Epithelial cell of proximal tubule (primary cell): ENCODE measurements at regions not wholly inside any gene's neighbourhood (a gene's known extent, or its start where the extent isn't known, plus 50 kb on each side); places are given as distances from the start of the nearest gene placed in this dataset.

ENCODE experiments used
- DNase-seq: peaks from one replicate; pipeline ENCODE4 v3.0.0-alpha.2; 2011; ENCODE audit warnings: low read depth
- H3K4me3 ChIP-seq: 2 replicates; pipeline ENCODE4 v1.5.1; 2011; ENCODE audit warnings: low read depth, mild to moderate bottlenecking, low read length
- TF ChIP-seq, protein P1 (sequence below): conservative IDR thresholded peaks from 2 replicates; pipeline ENCODE4 v1.5.1; 2012; ENCODE audit warnings: low read depth, mild to moderate bottlenecking, low read length

DNA sequence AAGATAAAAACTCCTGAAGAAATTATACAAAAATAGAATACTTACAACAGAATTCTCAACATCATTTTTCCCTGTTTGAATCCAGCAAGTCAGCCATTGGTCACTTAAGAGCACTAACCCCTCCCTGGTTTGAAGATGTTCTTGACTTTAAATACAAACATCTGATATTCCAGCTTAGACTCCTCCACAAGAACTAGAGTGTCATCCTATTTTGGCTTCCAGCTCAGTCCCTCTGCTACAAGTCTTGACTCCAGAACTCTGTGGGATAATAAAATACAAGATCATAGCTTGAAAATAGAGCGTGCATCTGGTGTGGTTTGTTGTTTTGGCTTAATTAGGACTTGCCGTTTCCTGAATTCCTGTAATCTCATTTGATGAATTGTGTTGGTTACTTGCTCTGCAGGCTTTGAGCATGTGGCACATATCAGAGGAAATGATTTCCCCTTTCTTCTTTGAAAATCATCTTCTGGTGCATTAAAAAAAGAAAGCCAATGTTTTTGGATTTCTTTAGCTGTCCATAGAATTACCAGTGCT lies 63.7 kb upstream of the DPT start:
- TF ChIP-seq, protein P1, sequence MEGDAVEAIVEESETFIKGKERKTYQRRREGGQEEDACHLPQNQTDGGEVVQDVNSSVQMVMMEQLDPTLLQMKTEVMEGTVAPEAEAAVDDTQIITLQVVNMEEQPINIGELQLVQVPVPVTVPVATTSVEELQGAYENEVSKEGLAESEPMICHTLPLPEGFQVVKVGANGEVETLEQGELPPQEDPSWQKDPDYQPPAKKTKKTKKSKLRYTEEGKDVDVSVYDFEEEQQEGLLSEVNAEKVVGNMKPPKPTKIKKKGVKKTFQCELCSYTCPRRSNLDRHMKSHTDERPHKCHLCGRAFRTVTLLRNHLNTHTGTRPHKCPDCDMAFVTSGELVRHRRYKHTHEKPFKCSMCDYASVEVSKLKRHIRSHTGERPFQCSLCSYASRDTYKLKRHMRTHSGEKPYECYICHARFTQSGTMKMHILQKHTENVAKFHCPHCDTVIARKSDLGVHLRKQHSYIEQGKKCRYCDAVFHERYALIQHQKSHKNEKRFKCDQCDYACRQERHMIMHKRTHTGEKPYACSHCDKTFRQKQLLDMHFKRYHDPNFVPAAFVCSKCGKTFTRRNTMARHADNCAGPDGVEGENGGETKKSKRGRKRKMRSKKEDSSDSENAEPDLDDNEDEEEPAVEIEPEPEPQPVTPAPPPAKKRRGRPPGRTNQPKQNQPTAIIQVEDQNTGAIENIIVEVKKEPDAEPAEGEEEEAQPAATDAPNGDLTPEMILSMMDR, result no peak
- DNase-seq, result no peak
- no peak overlapping the region for H3K4me3 ChIP-seq

DNA sequence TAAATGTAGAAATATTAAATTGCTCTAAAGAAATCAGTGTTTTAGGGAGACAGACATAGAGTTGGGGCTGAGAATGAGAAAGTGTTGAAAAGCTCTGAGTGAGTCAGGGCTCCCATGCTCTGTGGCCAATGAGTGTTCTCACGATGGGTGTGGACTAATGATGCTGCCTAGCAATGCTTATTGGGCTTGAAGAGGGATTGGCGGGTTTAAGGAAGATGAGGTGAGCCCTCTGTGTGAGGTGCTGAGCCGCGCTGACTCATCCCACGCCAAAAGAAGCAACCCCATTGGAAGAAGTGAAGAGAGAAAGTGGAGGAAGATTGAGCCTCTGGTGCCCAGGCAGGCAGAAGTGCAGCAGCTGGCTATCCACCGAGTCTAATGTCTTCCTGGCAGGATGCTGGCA lies 65.1 kb upstream of the DPT start:
- H3K4me3 ChIP-seq, result no peak overlapping the region
- no peak for DNase-seq
- TF ChIP-seq, protein P1, result no peak

DNA sequence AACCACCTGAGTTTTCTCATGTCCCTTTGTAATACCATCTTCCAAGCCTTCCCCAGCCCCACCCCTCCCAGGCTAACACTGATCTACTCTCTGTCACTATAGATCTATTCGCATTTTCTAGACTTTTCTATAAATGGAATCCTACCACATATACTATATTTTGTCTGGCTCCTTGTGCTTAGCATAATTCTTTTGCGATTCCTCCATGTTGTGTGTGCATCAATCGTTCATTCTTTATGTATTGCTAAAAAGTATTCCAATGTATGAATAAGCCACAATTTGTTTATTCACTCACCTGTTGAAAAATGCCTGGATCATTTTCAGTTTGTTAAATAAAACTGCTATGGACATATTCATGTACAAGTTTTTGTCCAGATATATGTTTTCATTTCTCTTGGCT lies 66.7 kb upstream of the DPT start:
- no peak overlapping the region for H3K4me3 ChIP-seq
- TF ChIP-seq, protein P1, result no peak
- DNase-seq, result no peak

DNA sequence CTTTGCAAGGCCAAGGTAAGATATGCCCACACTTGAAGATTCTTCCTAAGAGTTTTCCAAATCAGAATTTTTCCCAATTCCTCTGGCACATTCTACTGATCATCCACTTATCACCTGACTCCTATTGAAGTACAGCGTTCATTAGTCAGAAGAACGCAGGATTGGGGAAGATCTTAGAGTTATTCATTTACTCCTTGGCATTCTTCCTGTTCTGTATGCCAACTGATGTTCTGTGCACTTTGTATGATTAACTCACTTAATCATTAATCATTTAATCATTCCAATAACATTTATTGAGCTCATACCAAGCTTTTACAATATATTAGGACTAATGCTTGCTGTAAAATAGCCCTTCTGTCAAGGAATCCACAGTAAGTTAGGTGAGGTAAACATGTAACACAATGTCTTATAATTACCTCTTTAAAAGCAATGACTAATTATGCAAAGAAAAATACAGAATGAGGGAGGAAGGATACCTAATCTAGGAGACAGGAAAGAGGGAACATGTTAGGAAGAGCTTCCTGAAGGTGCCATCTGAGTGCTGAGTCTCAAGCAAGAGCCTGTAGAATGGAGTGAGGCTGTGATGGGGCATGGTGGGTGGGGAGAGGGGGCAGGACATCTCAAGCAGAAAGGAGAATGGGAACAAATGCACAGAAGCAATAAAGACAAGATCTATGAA lies 71.1 kb upstream of the DPT start:
- peak; percentile 93 for DNase-seq
- no peak overlapping the region for H3K4me3 ChIP-seq
- TF ChIP-seq, protein P1, result no peak

DNA sequence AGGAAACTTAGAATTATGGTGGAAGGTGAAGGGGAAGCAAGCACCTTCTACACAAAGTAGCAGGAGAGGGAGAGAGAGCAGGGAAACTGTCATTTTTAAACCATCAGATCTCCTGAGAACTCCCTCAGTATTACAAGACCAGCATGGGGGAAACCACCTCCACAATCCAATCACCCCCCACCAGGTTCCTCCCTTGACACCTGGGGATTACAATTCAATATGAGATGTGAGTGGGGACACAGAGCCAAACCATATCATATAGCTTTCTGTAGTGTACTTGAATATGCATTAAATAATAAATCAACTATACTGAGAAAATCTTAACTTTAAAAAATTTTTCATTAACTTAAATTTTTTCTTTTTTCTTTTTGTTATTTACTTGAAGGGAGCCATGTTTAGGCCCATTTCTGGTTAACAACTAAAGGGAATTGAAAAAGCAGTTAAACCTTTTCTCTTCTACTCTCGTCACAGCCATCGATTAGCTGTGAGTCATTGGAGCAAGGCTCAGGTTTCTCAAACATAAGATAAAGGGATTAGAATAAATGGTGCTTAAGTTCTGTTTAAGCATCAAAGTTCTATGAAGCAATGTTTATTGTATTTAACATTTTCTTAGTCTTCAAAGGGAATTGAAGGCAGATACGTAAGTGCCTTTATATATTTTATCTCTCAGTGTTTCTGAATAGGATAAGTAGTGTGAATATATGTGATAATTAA lies 72.2 kb upstream of the DPT start:
- TF ChIP-seq, protein P1, result no peak
- no peak overlapping the region for H3K4me3 ChIP-seq
- no peak for DNase-seq

DNA sequence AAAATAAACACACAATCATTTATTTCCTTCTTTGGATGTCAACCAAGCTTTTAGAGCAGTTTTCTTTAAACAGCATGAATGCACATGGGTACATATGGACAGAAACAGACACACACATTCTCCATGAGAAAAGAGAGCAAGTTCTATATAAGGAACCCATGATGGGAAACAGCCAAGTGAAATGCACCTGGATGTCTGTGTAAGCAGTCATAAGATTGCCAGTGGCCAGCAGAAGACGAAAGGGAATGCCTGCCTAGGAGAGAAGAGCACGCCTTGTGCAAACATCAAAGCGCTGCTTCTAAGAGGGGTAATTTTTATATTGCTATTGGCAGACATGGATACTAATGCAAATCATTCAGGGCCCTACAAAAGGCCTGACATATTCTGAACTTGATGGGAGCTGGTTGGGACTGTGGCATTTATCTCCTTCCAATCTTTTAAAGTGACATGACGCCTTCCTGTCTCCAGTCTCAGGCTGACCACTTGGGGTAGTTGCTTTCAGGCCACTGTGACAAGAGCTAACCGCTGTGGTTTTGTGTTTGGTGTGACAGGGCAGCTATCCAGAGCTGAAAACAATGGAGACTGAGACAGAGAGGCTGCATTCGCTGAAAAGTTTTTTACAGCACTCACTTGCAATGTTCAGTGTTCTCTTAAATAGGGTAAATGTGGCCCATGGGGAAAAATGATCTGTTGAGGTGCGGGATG lies 75.0 kb upstream of the DPT start:
- TF ChIP-seq, protein P1, result no peak
- no peak for DNase-seq
- H3K4me3 ChIP-seq, result no peak overlapping the region
